ENCODE measurements at regions not wholly inside any gene's neighbourhood (a gene's known extent, or its start where the extent isn't known, plus 50 kb on each side); places are given as distances from the start of the nearest gene placed in this dataset.

- DNase-seq, result no peak
- Histone ChIP-seq H3K9me3 (replicated peaks in 1 of 2; ENCODE audit: control insufficient read depth in 1 of 2, insufficient read depth in 1 of 2, low read length in 2 of 2) (no peaks in the 10 kb centered on the region), H3K4me2 (replicated peaks; ENCODE audit: extremely low read depth, low read length, poor library complexity, severe bottlenecking) (no peak overlapping the region), H4K20me1 (ENCODE audit: insufficient read depth, low read length) (no peaks in the 10 kb centered on the region), H3K36me3 (replicated peaks in 1 of 2; ENCODE audit: control insufficient read depth in 1 of 2, insufficient read depth in 2 of 2, low read length in 2 of 2) (no peaks in the 10 kb centered on the region), H3K27me3 (ENCODE audit: control insufficient read depth in 2 of 2, insufficient read depth in 2 of 2, low read length in 2 of 2) (no peaks in the 10 kb centered on the region), H3K9ac (ENCODE audit: insufficient read depth, low read length, poor library complexity, severe bottlenecking) (no peak overlapping the region), H3K4me3 (replicated peaks in 1 of 3; ENCODE audit: low read depth in 2 of 3, low read length in 3 of 3) (no peak overlapping the region), H3K4me1 (ENCODE audit: control insufficient read depth in 1 of 2, insufficient read depth in 2 of 2, low read length in 2 of 2) (no peaks in the 10 kb centered on the region), H3K27ac (ENCODE audit: low read depth in 1 of 2, low read length in 2 of 2) (no peak overlapping the region), H3K79me2 (ENCODE audit: insufficient read depth, low read length) (no peaks in the 10 kb centered on the region), H2AFZ (ENCODE audit: insufficient read depth, low read depth, low read length, poor library complexity, severe bottlenecking) (no peak overlapping the region)
- H3K9me3 Mint-ChIP-seq, result peaks cover 0 to 8% (median 2%) of the 10 kb centered on the region in 7 donors
- no peak for TF ChIP-seq CTCF (IDR thresholded peaks at IDR 0.05)
- no peaks in the 10 kb centered on the region for H3K36me3 Mint-ChIP-seq
- H3K4me3 Mint-ChIP-seq, result no peak overlapping the region
- no peaks in the 10 kb centered on the region for H3K4me1 Mint-ChIP-seq
- 95% methylated on average over 3 of the region's 3 CpGs for WGBS (ENCODE audit: insufficient coverage)
- no peak overlapping the region for H3K27ac Mint-ChIP-seq
- H3K27me3 Mint-ChIP-seq (ENCODE audit: low read depth in 3 of 3), result no peaks in the 10 kb centered on the region
- intact Hi-C loops (cut with micrococcal nuclease), result no loop called here
Measured at GRCh38 chr4:64705989-64706388, 296.7 kb upstream of the TECRL start.

- Histone ChIP-seq H3K4me1 (ENCODE audit: control insufficient read depth in 1 of 2, insufficient read depth in 2 of 2, low read length in 2 of 2) (no peaks in the 10 kb centered on the region), H3K4me3 (replicated peaks in 1 of 3; ENCODE audit: low read depth in 2 of 3, low read length in 3 of 3) (no peak overlapping the region), H3K9me3 (replicated peaks in 1 of 2; ENCODE audit: control insufficient read depth in 1 of 2, insufficient read depth in 1 of 2, low read length in 2 of 2) (no peaks in the 10 kb centered on the region), H3K79me2 (ENCODE audit: insufficient read depth, low read length) (no peaks in the 10 kb centered on the region), H3K36me3 (replicated peaks in 1 of 2; ENCODE audit: control insufficient read depth in 1 of 2, insufficient read depth in 2 of 2, low read length in 2 of 2) (no peaks in the 10 kb centered on the region), H3K27me3 (ENCODE audit: control insufficient read depth in 2 of 2, insufficient read depth in 2 of 2, low read length in 2 of 2) (no peaks in the 10 kb centered on the region), H3K27ac (ENCODE audit: low read depth in 1 of 2, low read length in 2 of 2) (no peak overlapping the region), H3K9ac (ENCODE audit: insufficient read depth, low read length, poor library complexity, severe bottlenecking) (no peak overlapping the region), H2AFZ (ENCODE audit: insufficient read depth, low read depth, low read length, poor library complexity, severe bottlenecking) (no peak overlapping the region), H4K20me1 (ENCODE audit: insufficient read depth, low read length) (no peaks in the 10 kb centered on the region), H3K4me2 (replicated peaks; ENCODE audit: extremely low read depth, low read length, poor library complexity, severe bottlenecking) (no peak overlapping the region)
- H3K36me3 Mint-ChIP-seq, result no peaks in the 10 kb centered on the region
- intact Hi-C loops (cut with micrococcal nuclease), result no loop called here
- no peak overlapping the region for H3K4me3 Mint-ChIP-seq
- DNase-seq, result no peak
- no peaks in the 10 kb centered on the region for H3K4me1 Mint-ChIP-seq
- TF ChIP-seq CTCF (IDR thresholded peaks at IDR 0.05), result no peak
- no CpG with 5 or more reads among the region's 2 CpGs for WGBS (ENCODE audit: insufficient coverage)
- peaks cover 0 to 6% (median 0%) of the 10 kb centered on the region in 7 donors for H3K9me3 Mint-ChIP-seq
- peaks cover 0 to 2% (median 0%) of the 10 kb centered on the region in 3 donors for H3K27me3 Mint-ChIP-seq (ENCODE audit: low read depth in 3 of 3)
- no peak overlapping the region for H3K27ac Mint-ChIP-seq
Measured at GRCh38 chr4:64698171-64698570, 288.9 kb upstream of the TECRL start.

Data from CD14-positive monocyte (primary cell).